PFSK-1 (cell line): ENCODE measurements at regions not wholly inside any gene's neighbourhood (a gene's known extent, or its start where the extent isn't known, plus 50 kb on each side); places are given as distances from the start of the nearest gene placed in this dataset.

Experiments
- FOXP2 ChIP-seq: optimal IDR thresholded peaks from 2 replicates; pipeline ENCODE3; 2011; ENCODE audit warnings: borderline replicate concordance, control low read depth, inconsistent platforms; ENCODE audit not compliant: insufficient read depth; ENCODE audit errors: extremely low read length, extremely low read depth
- POLR2AphosphoS5 ChIP-seq: IDR thresholded peaks from 2 replicates; pipeline ENCODE4 v1.6.1; 2012; ENCODE audit warnings: low read depth, mild to moderate bottlenecking, control low read depth, low read length, moderate library complexity
- REST ChIP-seq, 2 experiments: IDR thresholded peaks; 2 replicates each; pipeline versions ENCODE4 v1.6.1 to v1.8.0; 2011 to 2012; ENCODE audit warnings: low read depth in 2 of 2, low read length in 2 of 2, control low read depth in 1 of 2, inconsistent platforms in 1 of 2, mild to moderate bottlenecking in 1 of 2, moderate library complexity in 1 of 2; ENCODE audit not compliant: insufficient read depth in 1 of 2
- SIN3A ChIP-seq: IDR thresholded peaks from 2 replicates; pipeline ENCODE4 v1.6.1; 2012; ENCODE audit warnings: mild to moderate bottlenecking, low read length, moderate library complexity, borderline replicate concordance; ENCODE audit not compliant: insufficient read depth
- TAF1 ChIP-seq: IDR thresholded peaks from 2 replicates; pipeline ENCODE4 v1.6.1; 2012; ENCODE audit warnings: low read length, control low read depth, borderline replicate concordance; ENCODE audit not compliant: insufficient read depth

- TF ChIP-seq REST (IDR thresholded peaks at IDR 0.05; ENCODE audit: insufficient read depth in 1 of 2, low read depth in 2 of 2, low read length in 2 of 2), result no peak
- no peak for TF ChIP-seq POLR2AphosphoS5
- TF ChIP-seq FOXP2, result no peak
- no peak for TF ChIP-seq TAF1
- no peak for TF ChIP-seq SIN3A
Measured at GRCh38 chr10:130984686-130985085, 326.8 kb downstream of the TCERG1L start.

- no peak for TF ChIP-seq SIN3A
- no peak for TF ChIP-seq REST (IDR thresholded peaks at IDR 0.05; ENCODE audit: insufficient read depth in 1 of 2, low read depth in 2 of 2, low read length in 2 of 2)
- no peak for TF ChIP-seq POLR2AphosphoS5
- TF ChIP-seq FOXP2, result no peak
- TF ChIP-seq TAF1, result no peak
Measured at GRCh38 chr10:130985158-130985753, 326.3 kb downstream of the TCERG1L start.

GRCh38 chr10:130986846-130987245 lies 324.7 kb downstream of the TCERG1L start:
- TF ChIP-seq REST (IDR thresholded peaks at IDR 0.05; ENCODE audit: insufficient read depth in 1 of 2, low read depth in 2 of 2, low read length in 2 of 2) (no peak), SIN3A (no peak), POLR2AphosphoS5 (no peak), TAF1 (no peak), FOXP2 (no peak)

- no peak for TF ChIP-seq SIN3A
- no peak for TF ChIP-seq POLR2AphosphoS5
- TF ChIP-seq FOXP2, result no peak
- no peak for TF ChIP-seq REST (IDR thresholded peaks at IDR 0.05; ENCODE audit: insufficient read depth in 1 of 2, low read depth in 2 of 2, low read length in 2 of 2)
- no peak for TF ChIP-seq TAF1
Measured at GRCh38 chr10:130987401-130987800, 324.1 kb downstream of the TCERG1L start.
